ENCODE measurements at regions not wholly inside any gene's neighbourhood (a gene's known extent, or its start where the extent isn't known, plus 50 kb on each side); places are given as distances from the start of the nearest gene placed in this dataset.

DNA sequence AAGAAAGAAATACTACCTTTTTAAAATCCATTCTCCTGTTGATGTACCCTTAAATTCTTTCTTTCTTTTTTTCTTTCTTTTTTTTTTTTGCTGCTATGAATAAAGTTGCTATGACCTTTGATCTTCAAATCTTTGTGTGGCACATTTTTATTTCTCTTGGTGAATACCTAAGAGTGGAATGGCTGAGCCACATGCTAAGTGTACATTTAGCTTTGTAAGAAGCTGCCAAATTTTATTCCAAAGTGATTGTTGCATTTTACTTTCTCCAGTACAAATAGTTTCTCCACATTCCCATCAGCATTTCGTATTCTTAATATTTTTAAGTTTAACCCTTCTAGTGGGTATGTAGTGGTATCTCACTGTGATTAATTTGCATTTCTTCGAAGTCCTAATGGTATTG lies 88.8 kb upstream of the RAB27B start:
- TF ChIP-seq, protein P1, sequence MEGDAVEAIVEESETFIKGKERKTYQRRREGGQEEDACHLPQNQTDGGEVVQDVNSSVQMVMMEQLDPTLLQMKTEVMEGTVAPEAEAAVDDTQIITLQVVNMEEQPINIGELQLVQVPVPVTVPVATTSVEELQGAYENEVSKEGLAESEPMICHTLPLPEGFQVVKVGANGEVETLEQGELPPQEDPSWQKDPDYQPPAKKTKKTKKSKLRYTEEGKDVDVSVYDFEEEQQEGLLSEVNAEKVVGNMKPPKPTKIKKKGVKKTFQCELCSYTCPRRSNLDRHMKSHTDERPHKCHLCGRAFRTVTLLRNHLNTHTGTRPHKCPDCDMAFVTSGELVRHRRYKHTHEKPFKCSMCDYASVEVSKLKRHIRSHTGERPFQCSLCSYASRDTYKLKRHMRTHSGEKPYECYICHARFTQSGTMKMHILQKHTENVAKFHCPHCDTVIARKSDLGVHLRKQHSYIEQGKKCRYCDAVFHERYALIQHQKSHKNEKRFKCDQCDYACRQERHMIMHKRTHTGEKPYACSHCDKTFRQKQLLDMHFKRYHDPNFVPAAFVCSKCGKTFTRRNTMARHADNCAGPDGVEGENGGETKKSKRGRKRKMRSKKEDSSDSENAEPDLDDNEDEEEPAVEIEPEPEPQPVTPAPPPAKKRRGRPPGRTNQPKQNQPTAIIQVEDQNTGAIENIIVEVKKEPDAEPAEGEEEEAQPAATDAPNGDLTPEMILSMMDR (IDR thresholded peaks at IDR 0.05), result no peak
- no peaks in the 10 kb centered on the region for H3K36me3 Mint-ChIP-seq (ENCODE audit: low read depth)
- H3K27me3 Mint-ChIP-seq (ENCODE audit: low read depth, poor library complexity), result no peaks in the 10 kb centered on the region
- H3K27ac Mint-ChIP-seq, result no peak overlapping the region
- no peaks in the 10 kb centered on the region for H3K4me1 Mint-ChIP-seq
- no peaks in the 10 kb centered on the region for H3K9me3 Mint-ChIP-seq
- no peak for DNase-seq
- H3K4me3 Mint-ChIP-seq, result no peak overlapping the region

DNA sequence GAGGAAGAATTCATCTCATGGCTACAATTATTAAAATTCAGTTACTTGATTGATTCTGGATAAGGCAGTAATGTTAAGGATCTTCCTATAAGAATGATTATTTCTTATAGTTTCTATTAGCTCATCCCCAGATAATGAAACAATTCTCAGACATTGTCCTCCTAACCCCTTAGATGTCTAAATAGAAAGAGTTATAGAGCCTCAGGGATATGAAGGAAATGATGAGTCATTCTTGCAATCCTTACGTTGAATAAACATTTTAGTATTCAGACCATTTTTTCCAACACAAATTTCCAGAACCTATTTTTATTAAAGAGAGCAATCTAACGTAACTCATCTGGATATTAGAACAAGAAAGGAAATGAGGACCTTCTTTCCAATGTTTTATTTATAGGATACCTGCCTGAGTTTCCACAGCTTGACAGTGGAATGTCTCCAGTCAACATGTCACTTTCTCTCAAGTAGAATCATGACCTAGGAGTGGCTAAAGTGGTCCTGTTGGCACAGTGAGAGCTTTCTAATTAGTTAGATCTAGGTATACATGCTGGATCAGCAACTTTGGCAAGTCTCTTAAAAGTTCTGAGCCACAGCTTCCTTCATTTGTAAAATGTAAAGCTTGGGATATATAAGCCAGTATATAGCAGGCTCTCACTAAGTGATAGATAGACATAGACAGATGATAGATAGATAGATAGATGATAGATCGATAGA lies 88.0 kb upstream of the RAB27B start:
- Mint-ChIP-seq H3K4me1 (no peaks in the 10 kb centered on the region), H3K4me3 (no peak overlapping the region), H3K27me3 (ENCODE audit: low read depth, poor library complexity) (peaks cover 2% of the 10 kb centered on the region), H3K36me3 (ENCODE audit: low read depth) (no peaks in the 10 kb centered on the region), H3K9me3 (no peaks in the 10 kb centered on the region), H3K27ac (no peak overlapping the region)
- no peak for DNase-seq
- TF ChIP-seq, protein P1 (IDR thresholded peaks at IDR 0.05), result no peak

DNA sequence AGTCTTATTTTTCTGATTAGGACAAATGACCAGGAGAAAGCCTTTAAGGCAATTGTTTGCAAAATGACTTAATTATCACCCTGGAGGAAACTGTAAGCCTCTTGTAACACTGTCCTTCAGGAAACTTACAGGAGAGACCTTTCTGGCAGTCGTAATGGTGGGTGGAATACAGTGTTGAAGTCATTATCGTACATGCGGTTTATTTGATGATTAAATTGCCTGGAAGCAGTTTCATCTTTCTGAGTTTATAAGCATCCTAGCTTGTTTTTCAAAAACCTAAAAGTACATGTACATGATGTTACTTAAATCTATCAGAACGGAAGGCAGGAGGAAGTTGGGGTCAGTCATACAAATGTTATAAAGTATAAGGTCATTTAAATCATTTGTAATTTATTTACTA lies 86.2 kb upstream of the RAB27B start:
- no peak for DNase-seq
- TF ChIP-seq, protein P1 (IDR thresholded peaks at IDR 0.05), result no peak
- Mint-ChIP-seq H3K9me3 (no peaks in the 10 kb centered on the region), H3K27me3 (ENCODE audit: low read depth, poor library complexity) (peaks cover 2% of the 10 kb centered on the region), H3K4me3 (no peak overlapping the region), H3K36me3 (ENCODE audit: low read depth) (no peaks in the 10 kb centered on the region), H3K4me1 (no peaks in the 10 kb centered on the region), H3K27ac (no peak overlapping the region)

DNA sequence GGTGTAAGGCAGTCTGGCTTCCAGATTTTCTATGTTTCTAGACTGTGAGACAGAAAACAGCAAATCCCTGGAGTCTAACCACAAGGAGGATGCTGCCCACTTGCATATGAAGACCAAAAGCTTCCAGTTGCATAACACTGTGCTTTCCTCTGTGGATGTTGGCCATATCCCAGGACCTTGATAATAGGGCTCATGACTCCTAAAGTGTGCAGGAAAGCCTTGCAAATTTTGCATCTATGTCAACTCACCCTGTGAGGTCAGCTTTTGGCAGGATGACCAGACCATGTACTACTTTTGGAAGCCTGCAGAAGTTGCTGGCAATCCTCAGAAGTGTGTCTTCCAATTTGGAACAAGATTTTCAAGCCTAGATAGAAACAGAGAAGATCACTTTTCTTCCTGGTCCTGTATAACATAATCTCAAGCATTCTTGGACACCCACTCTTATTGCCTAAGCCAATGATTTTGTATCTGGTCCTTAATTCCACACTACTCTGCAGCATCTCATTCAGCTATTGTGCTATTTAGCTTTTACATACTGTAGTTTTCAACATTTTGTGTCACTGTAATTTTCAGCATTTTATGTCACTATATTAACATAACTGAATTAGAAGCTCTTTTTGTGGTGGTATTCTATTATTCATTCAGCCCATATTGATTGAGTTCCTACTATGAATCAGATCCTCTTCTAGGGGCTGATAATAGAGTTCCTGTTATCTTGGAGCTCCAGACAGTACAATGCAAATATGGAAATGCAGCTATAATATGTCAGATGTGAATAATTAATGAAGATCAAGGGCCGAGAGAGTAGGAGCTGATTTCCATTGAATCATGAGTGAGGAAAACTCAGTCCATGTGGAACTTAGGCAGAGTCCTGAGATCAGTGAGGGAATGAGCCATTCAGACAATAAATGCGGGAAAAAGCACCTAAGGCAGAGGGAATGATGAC lies 85.3 kb upstream of the RAB27B start:
- no peaks in the 10 kb centered on the region for H3K4me1 Mint-ChIP-seq
- no peak overlapping the region for H3K4me3 Mint-ChIP-seq
- peaks cover 2% of the 10 kb centered on the region for H3K27me3 Mint-ChIP-seq (ENCODE audit: low read depth, poor library complexity)
- DNase-seq, result no peak
- H3K9me3 Mint-ChIP-seq, result no peaks in the 10 kb centered on the region
- no peaks in the 10 kb centered on the region for H3K36me3 Mint-ChIP-seq (ENCODE audit: low read depth)
- TF ChIP-seq, protein P1 (IDR thresholded peaks at IDR 0.05), result no peak
- no peak overlapping the region for H3K27ac Mint-ChIP-seq

DNA sequence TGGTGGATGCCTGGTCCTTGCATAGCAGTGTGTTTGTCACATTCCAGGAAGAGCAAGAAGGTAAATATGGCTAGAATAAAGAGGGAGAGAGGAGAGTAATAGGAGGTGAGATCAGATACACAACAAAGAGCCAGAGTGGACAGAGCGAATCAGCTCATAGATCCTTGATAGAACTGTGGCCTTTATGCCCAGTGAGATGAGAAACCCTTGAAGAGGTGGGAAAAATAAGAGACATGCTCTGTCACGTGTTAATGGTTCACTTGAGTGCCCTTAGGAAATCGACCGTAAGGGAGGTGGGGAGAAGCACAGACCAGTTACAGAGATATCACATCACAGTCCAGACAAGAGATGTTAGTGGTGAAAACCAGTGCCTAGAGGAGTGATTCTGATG lies 84.7 kb upstream of the RAB27B start:
- Mint-ChIP-seq H3K4me1 (no peaks in the 10 kb centered on the region), H3K27ac (no peak overlapping the region), H3K4me3 (no peak overlapping the region), H3K36me3 (ENCODE audit: low read depth) (no peaks in the 10 kb centered on the region), H3K27me3 (ENCODE audit: low read depth, poor library complexity) (peaks cover 2% of the 10 kb centered on the region), H3K9me3 (no peaks in the 10 kb centered on the region)
- TF ChIP-seq, protein P1 (IDR thresholded peaks at IDR 0.05), result no peak
- DNase-seq, result no peak

All from nephron progenitor cell (in vitro differentiated cells).